ENCODE measurements at regions not wholly inside any gene's neighbourhood (a gene's known extent, or its start where the extent isn't known, plus 50 kb on each side); places are given as distances from the start of the nearest gene placed in this dataset.
A peak's percentile ranks its signal among the peaks of the same experiment; 100 is the strongest.

GRCh38 chr2:219777388-219777787, 150.0 kb downstream of the SLC4A3 start:
- no peaks in the 10 kb centered on the region for H3K36me3 ChIP-seq (ENCODE audit: control insufficient read depth in 1 of 2, insufficient read depth in 2 of 2, low read depth in 1 of 2, low read length in 2 of 2)
- H4K91ac ChIP-seq (ENCODE audit: low read length), result no peak overlapping the region
- no peak overlapping the region for H3K27ac ChIP-seq (ENCODE audit: low read length, poor library complexity, severe bottlenecking)
- no peak overlapping the region for H4K8ac ChIP-seq (ENCODE audit: low read length)
- H3K9ac ChIP-seq (ENCODE audit: low read length), result no peak overlapping the region
- H3K14ac ChIP-seq (ENCODE audit: low read length in 2 of 2), result no peak overlapping the region
- H3K9me3 ChIP-seq (ENCODE audit: control insufficient read depth, low read length), result no peaks in the 10 kb centered on the region
- no peak overlapping the region for H3K4me2 ChIP-seq (ENCODE audit: low read length, poor library complexity, severe bottlenecking)
- no peak overlapping the region for H3K4me3 ChIP-seq (ENCODE audit: insufficient read depth in 1 of 2, low read depth in 1 of 2, low read length in 2 of 2)
- no peak overlapping the region for H2AFZ ChIP-seq (ENCODE audit: low read depth, low read length)
- no peak overlapping the region for H2BK120ac ChIP-seq (ENCODE audit: low read depth, low read length)
- no peak overlapping the region for H2BK5ac ChIP-seq (ENCODE audit: low read depth, low read length, poor library complexity, severe bottlenecking)
- no peak for DNase-seq
- H3K18ac ChIP-seq (ENCODE audit: low read depth in 1 of 2, low read length in 2 of 2), result no peak overlapping the region
- no peaks in the 10 kb centered on the region for H3K4me1 ChIP-seq (ENCODE audit: control insufficient read depth, insufficient read depth, low read depth, low read length)
- H3K79me1 ChIP-seq (replicated peaks; ENCODE audit: low read length, poor library complexity, severe bottlenecking), result no peaks in the 10 kb centered on the region
- 86% methylated on average over 1 of the region's 2 CpGs for WGBS
- no peak overlapping the region for H2BK15ac ChIP-seq (ENCODE audit: low read depth, poor library complexity, severe bottlenecking)
- peaks cover 7 to 9% of the 10 kb centered on the region in 2 experiments for H3K27me3 ChIP-seq (ENCODE audit: control insufficient read depth in 1 of 2, insufficient read depth in 1 of 2, low read length in 2 of 2)
- no peak overlapping the region for H2AK5ac ChIP-seq (ENCODE audit: low read length, severe bottlenecking)
- H3K23ac ChIP-seq (ENCODE audit: low read length in 2 of 2), result no peak overlapping the region
- no peak overlapping the region for H3K4ac ChIP-seq (ENCODE audit: low read depth in 1 of 2, low read length in 2 of 2)
- H2BK12ac ChIP-seq (ENCODE audit: low read length in 2 of 2), result no peak overlapping the region

DNA sequence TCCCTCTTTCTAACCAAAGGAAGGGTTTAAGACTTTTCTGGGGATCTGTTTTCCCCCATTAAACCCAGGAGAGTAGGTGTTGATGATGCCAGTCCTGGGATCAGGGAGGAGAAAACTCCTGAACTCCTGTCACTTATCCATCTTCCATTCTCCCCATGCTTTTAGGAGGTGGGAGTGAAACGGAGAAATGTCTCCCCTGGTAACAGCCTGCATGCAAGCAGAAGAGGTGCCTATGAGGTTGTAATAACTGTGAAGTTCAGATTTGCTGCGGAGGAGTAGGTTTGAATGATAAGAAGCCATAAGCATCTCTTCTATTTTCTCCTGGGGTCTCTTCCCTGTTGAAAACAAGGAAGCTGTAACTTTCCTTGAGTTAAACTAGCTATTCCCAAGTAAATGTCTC, 150.8 kb downstream of the SLC4A3 start:
- DNase-seq, result no peak
- Histone ChIP-seq H4K91ac (ENCODE audit: low read length) (no peak overlapping the region), H3K14ac (ENCODE audit: low read length in 2 of 2) (no peak overlapping the region), H3K4me3 (ENCODE audit: insufficient read depth in 1 of 2, low read depth in 1 of 2, low read length in 2 of 2) (no peak overlapping the region), H2BK5ac (ENCODE audit: low read depth, low read length, poor library complexity, severe bottlenecking) (no peak overlapping the region), H2BK15ac (ENCODE audit: low read depth, poor library complexity, severe bottlenecking) (no peak overlapping the region), H3K4me2 (ENCODE audit: low read length, poor library complexity, severe bottlenecking) (no peak overlapping the region), H3K27me3 (ENCODE audit: control insufficient read depth in 1 of 2, insufficient read depth in 1 of 2, low read length in 2 of 2) (peaks cover 7 to 9% of the 10 kb centered on the region in 2 experiments), H3K79me1 (replicated peaks; ENCODE audit: low read length, poor library complexity, severe bottlenecking) (no peaks in the 10 kb centered on the region), H2AFZ (ENCODE audit: low read depth, low read length) (no peak overlapping the region), H3K9ac (ENCODE audit: low read length) (no peak overlapping the region), H3K23ac (ENCODE audit: low read length in 2 of 2) (no peak overlapping the region), H3K36me3 (ENCODE audit: control insufficient read depth in 1 of 2, insufficient read depth in 2 of 2, low read depth in 1 of 2, low read length in 2 of 2) (no peaks in the 10 kb centered on the region), H3K27ac (ENCODE audit: low read length, poor library complexity, severe bottlenecking) (no peak overlapping the region), H2BK12ac (ENCODE audit: low read length in 2 of 2) (no peak overlapping the region), H3K18ac (ENCODE audit: low read depth in 1 of 2, low read length in 2 of 2) (no peak overlapping the region), H2BK120ac (ENCODE audit: low read depth, low read length) (no peak overlapping the region), H3K4ac (ENCODE audit: low read depth in 1 of 2, low read length in 2 of 2) (no peak overlapping the region), H3K4me1 (ENCODE audit: control insufficient read depth, insufficient read depth, low read depth, low read length) (no peaks in the 10 kb centered on the region), H2AK5ac (ENCODE audit: low read length, severe bottlenecking) (no peak overlapping the region), H4K8ac (ENCODE audit: low read length) (no peak overlapping the region), H3K9me3 (ENCODE audit: control insufficient read depth, low read length) (no peaks in the 10 kb centered on the region)
- no CpG with 5 or more reads among the region's 2 CpGs for WGBS

GRCh38 chr2:219782737-219783348, 155.4 kb downstream of the SLC4A3 start:
- Histone ChIP-seq H3K23ac (ENCODE audit: low read length in 2 of 2) (no peak overlapping the region), H2AK5ac (ENCODE audit: low read length, severe bottlenecking) (no peak overlapping the region), H2BK15ac (ENCODE audit: low read depth, poor library complexity, severe bottlenecking) (no peak overlapping the region), H2BK12ac (ENCODE audit: low read length in 2 of 2) (no peak overlapping the region), H3K4me2 (ENCODE audit: low read length, poor library complexity, severe bottlenecking) (no peak overlapping the region), H3K36me3 (ENCODE audit: control insufficient read depth in 1 of 2, insufficient read depth in 2 of 2, low read depth in 1 of 2, low read length in 2 of 2) (no peaks in the 10 kb centered on the region), H2BK120ac (ENCODE audit: low read depth, low read length) (no peak overlapping the region), H3K79me1 (replicated peaks; ENCODE audit: low read length, poor library complexity, severe bottlenecking) (no peaks in the 10 kb centered on the region), H3K27me3 (ENCODE audit: control insufficient read depth in 1 of 2, insufficient read depth in 1 of 2, low read length in 2 of 2) (peaks cover 0 to 17% of the 10 kb centered on the region in 2 experiments), H3K9me3 (ENCODE audit: control insufficient read depth, low read length) (peaks cover 3% of the 10 kb centered on the region), H4K91ac (ENCODE audit: low read length) (no peak overlapping the region), H3K18ac (ENCODE audit: low read depth in 1 of 2, low read length in 2 of 2) (no peak overlapping the region), H3K14ac (ENCODE audit: low read length in 2 of 2) (no peak overlapping the region), H3K27ac (ENCODE audit: low read length, poor library complexity, severe bottlenecking) (no peak overlapping the region), H3K4me1 (ENCODE audit: control insufficient read depth, insufficient read depth, low read depth, low read length) (no peaks in the 10 kb centered on the region), H2BK5ac (ENCODE audit: low read depth, low read length, poor library complexity, severe bottlenecking) (no peak overlapping the region), H4K8ac (ENCODE audit: low read length) (no peak overlapping the region), H2AFZ (ENCODE audit: low read depth, low read length) (no peak overlapping the region), H3K9ac (ENCODE audit: low read length) (peak overlapping the region; percentile 2), H3K4ac (ENCODE audit: low read depth in 1 of 2, low read length in 2 of 2) (no peak overlapping the region), H3K4me3 (ENCODE audit: insufficient read depth in 1 of 2, low read depth in 1 of 2, low read length in 2 of 2) (peak overlapping the region in 1 of 2 experiments; percentile 10)
- no peak for DNase-seq
- 91% methylated on average over 7 of the region's 7 CpGs for WGBS

DNA sequence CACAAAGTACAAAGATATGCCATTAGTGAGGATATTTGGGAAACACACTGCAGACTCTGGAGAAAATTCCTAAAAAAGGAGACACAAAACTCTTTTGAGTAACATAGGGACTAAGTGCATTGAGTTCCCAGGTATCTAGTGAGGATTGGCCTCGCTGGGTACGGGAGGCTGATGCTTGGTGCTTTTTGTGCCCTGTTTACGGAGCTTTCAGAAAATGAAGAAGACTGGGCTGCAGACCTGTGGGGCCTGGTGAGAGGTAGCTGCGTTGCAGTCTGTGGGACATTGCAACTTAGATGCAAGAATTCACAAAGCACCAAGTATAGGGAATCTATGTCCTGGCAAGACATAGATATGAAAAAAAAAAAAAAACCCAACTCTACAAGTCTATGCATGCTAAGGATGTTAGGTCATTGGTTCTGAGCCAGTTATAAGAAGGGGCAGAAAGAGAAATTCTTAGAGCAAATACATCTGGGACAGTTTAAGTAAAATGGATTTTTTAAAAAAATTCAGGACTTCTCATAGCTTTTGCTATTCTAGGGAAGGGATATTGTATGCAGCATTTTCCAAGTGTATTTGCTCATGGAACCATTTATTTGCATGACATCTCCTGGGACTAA, 156.0 kb downstream of the SLC4A3 start:
- Histone ChIP-seq H3K4me2 (ENCODE audit: low read length, poor library complexity, severe bottlenecking) (no peak overlapping the region), H3K23ac (ENCODE audit: low read length in 2 of 2) (no peak overlapping the region), H2BK120ac (ENCODE audit: low read depth, low read length) (no peak overlapping the region), H3K27ac (ENCODE audit: low read length, poor library complexity, severe bottlenecking) (no peak overlapping the region), H2AFZ (ENCODE audit: low read depth, low read length) (no peak overlapping the region), H3K9ac (ENCODE audit: low read length) (no peak overlapping the region), H3K36me3 (ENCODE audit: control insufficient read depth in 1 of 2, insufficient read depth in 2 of 2, low read depth in 1 of 2, low read length in 2 of 2) (no peaks in the 10 kb centered on the region), H4K8ac (ENCODE audit: low read length) (no peak overlapping the region), H3K4me3 (ENCODE audit: insufficient read depth in 1 of 2, low read depth in 1 of 2, low read length in 2 of 2) (peak overlapping the region in 1 of 2 experiments; percentile 10), H3K79me1 (replicated peaks; ENCODE audit: low read length, poor library complexity, severe bottlenecking) (no peaks in the 10 kb centered on the region), H3K18ac (ENCODE audit: low read depth in 1 of 2, low read length in 2 of 2) (no peak overlapping the region), H2BK12ac (ENCODE audit: low read length in 2 of 2) (no peak overlapping the region), H3K27me3 (ENCODE audit: control insufficient read depth in 1 of 2, insufficient read depth in 1 of 2, low read length in 2 of 2) (peaks cover 0 to 11% of the 10 kb centered on the region in 2 experiments), H2AK5ac (ENCODE audit: low read length, severe bottlenecking) (no peak overlapping the region), H4K91ac (ENCODE audit: low read length) (no peak overlapping the region), H2BK15ac (ENCODE audit: low read depth, poor library complexity, severe bottlenecking) (no peak overlapping the region), H3K9me3 (ENCODE audit: control insufficient read depth, low read length) (peaks cover 3% of the 10 kb centered on the region), H3K4me1 (ENCODE audit: control insufficient read depth, insufficient read depth, low read depth, low read length) (no peaks in the 10 kb centered on the region), H3K4ac (ENCODE audit: low read depth in 1 of 2, low read length in 2 of 2) (no peak overlapping the region), H3K14ac (ENCODE audit: low read length in 2 of 2) (no peak overlapping the region), H2BK5ac (ENCODE audit: low read depth, low read length, poor library complexity, severe bottlenecking) (no peak overlapping the region)
- WGBS, result 68% methylated on average over 3 of the region's 4 CpGs
- DNase-seq, result no peak

Measured in mesenchymal stem cell (in vitro differentiated cells and primary cell).